HG02763 (cell line): ENCODE measurements at regions not wholly inside any gene's neighbourhood (a gene's known extent, or its start where the extent isn't known, plus 50 kb on each side); places are given as distances from the start of the nearest gene placed in this dataset.
"Not testable (repeated sequence)": the region's sequence is repeated elsewhere in the genome, so short reads cannot be mapped to it uniquely, and the experiment has no call there.

Experiments
- ATAC-seq: cut with Tn5 transposase; IDR thresholded peaks from one replicate; pipeline ENCODE4 v1.9.1; 2021; ENCODE audit warnings: mild to moderate bottlenecking, moderate library complexity; ENCODE audit not compliant: unreplicated experiment

DNA sequence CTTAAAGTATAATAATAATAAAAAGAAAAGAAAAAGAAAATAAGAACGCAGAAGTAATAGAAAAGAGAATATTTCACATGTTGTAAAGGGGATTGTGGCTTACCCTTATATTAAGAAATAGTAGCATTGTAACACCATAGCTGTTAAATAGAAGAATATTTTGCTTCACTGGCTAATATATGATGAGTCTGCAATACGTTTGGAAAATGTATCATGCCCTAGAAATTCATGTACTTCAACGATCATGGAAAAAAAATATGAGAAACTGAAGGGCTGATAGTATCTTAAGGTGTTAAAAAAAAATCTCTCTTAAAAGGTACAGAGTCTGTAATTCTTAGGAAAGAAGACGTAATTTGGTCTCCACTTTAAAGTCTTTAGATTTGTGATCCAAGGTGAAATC is 1390.5 kb upstream of the ADGRL2 start:
- no peak for ATAC-seq

DNA sequence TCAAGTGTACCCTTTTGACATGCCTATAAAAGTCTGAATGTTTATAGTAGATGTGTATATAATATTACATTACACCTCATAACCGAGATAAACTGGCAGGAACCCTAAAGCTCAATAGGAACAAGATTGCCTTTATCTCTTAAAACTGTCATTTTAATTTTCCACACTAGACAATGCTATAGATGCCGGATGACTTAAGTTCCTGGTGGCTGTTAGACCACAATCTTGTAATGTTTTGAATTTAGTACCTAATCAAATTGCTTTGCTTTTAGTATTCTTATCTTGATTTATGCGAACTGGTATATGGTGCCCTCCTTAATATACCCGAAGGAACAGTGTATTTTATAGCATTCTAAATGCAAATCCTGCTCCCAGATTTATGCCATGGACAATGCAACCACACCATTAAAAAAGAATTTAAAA is 1397.0 kb upstream of the ADGRL4 start:
- no peak for ATAC-seq

DNA sequence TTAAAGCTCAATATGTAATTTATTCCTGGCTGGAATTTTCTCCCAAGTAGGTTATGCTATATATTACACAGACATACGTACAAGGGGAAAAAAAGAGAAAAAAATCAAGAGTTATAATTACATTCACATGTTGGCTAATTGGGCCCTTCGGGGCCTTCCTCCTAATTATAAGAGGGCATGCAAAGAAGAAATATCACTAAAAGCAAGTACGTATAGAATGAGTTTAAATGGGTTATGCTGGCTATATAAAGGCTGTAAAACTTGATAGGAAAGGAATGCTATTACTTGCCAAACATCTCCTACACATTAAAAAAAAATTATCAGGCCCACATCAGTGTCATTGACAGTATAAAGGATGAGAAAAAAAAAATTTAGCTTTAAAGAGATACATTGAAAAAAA is 1396.1 kb upstream of the ADGRL4 start:
- no peak for ATAC-seq

DNA sequence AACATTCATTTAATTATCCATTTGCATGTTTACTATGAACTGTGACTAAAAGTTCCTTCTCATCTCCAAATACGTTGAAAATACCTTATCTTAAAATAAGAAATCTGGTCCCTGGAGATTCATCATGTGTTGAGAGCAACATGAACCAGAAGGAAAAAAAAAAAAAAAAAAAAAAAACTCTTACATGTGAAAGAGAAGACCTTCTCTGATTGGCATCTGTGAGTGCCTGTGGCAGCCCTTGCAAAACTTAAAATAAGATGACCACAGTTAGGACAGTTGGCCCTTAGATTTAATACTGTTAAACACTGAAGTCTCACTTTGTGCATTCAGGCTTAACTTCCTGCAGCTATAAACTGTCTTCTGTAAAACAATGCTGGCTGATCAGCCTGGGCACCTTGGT is 1395.2 kb upstream of the ADGRL4 start:
- no peak for ATAC-seq

DNA sequence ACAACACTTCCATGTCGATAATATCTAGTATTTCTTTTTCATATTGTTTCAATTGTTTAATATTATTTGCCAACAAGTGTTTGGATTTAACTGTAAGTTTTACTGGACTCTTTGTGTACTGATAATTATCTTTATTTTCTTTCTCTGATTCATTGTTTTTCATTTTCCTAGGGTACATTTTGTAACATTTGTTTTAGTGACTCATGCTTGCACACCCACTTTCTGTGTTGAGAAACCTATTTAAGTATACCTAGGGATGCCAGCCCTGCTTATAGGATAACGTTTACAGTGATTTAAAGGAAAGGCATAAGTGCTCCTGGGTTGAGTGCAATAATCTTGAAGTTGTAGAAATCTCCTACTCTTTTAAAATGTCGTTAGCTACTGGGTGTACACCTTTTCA is 1386.0 kb upstream of the ADGRL4 start:
- no peak for ATAC-seq

DNA sequence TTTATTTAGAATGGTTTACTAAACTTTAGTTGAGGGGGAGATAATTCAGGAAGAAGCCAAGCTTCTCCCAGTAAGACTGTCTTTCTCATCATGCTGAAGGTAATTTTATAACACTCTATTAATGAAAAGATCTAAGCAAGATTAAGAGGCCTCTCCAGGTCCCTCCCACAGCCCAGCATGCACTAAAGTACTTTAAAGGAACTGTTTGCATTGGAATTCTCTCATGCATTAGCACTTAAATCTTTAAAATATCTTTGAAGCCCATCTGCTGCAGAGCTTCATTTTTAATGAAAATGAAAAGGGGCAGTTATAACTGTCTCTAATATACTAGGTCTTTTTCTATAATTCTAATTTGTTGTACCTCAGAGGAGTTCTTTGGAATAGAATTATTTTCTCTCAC is 1379.1 kb upstream of the ADGRL4 start:
- ATAC-seq, result no peak

DNA sequence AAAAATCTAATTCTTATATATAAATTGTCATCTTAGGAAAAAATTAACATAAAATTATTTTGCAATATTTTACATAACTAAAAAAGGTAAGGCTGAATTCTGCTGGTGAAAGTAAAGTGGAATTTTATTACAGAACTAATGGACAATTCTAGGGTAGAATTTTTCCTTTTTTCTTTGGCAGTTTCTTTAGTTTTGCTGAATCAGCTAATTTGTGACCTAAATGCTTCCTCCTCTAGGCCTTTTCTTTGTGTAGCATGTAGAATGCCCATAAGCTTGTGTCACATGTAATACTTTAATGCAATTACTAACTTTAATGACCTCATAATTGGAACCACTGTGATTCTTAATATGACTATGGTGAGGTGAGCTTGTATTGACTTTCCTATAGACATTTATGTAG is 1378.4 kb upstream of the ADGRL4 start:
- no peak for ATAC-seq

DNA sequence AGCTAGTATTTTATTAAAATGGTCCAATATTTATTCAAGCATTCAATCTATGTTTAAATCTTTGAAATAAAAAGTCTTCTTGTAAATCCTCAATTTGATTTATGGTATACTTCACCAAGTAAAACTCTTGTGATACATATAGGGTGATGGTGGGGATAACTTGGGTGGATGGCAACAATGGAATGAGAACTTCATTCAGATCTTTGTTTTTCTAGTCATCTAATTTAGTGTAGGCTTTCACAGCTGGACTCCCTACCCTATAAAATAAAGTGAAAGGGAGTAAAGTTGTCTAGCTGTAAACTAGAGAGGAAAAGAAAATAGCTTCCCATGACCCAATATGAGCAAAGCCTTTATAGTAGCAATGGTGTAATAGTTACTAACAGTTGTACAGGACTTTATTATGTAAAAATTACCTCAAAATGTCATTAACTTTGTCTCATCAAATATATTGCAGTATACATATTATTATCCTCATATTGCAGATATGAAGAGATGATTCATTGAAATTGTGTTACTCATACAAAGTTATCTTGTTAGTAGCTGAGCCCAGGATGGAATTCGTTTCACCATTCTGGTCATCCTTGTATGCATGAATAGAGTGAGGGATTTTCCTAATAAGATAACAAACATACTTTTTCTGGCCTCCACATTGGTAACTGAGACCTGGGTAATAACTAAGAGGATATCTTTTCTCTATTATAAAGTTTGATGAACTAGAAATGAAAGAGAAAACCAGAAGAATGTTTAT is 1377.7 kb upstream of the ADGRL4 start:
- ATAC-seq, result no peak

DNA sequence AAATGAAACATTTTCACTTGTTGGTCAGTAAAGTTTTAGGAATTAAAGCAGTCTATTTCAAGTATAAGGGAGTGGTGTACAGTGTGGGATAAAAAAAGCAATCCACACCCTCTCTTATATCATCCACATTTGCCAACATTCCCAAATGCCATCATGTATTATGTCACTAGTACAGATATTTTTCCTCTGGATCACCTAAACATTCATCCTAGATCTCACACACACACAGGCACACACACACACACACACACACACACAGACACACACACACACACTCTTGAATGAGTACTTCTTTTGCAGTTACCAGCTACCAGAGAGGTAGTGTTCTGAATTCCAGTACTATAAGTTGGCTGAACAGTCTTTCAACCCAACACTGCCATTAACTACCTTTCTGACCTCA is 1369.1 kb upstream of the ADGRL4 start:
- no peak for ATAC-seq

DNA sequence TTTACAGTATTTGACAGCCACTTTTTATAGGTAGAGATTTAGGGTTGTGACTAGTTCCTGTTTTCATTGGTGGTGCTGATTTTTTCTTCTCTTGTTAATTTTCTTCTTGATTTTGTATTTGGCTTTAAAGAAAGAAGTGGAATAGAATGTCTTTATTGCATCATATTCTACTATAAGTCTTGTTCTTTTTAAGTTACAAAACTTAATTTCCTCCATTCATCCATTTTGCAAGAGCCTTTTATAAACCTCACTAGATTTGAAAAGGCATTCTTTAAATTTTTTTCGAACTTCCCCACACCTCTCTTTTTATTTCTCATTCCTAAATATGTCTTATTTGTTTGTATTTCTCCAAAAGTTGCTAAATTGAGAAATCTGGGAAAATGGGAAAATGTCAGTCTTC is 1368.6 kb upstream of the ADGRL4 start:
- ATAC-seq, result no peak

DNA sequence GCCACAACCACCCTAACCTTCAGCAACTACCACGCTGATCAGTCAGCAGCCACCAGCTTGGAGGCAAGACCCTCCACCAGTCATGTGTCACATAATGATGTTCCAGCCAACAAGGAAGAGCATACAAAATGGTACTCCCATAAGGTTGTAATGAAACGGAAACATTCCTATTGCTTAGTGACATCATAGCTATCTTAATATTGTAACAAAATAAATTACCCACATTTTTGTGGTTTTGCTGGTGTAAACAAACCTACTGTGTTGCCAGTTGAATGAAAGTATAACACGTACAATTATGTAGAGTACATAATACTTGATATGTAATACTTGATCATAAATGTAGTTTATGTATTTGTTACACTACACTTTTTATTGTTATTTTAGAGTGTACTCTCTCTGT is 1363.2 kb upstream of the ADGRL4 start:
- ATAC-seq, result no peak

DNA sequence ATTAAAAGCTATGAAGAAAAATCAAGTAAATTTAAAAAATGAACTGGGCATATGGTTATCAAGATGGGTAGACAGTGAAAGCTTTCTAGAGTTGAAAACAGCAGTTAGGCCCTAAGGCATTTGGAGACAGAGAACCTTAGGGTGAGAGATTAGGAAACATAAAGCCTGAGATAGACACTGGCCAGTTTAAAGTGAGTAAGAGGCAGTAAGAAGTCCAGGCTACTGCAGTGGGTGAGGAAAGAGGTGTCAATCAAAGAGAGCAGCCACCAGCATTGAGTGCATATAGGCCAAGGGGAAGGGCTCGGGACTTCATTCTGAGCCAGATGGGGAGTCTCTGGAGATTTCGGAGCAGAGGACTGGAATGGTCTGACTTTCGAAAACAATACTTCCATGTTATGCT is 1360.5 kb upstream of the ADGRL4 start:
- ATAC-seq, result no peak

DNA sequence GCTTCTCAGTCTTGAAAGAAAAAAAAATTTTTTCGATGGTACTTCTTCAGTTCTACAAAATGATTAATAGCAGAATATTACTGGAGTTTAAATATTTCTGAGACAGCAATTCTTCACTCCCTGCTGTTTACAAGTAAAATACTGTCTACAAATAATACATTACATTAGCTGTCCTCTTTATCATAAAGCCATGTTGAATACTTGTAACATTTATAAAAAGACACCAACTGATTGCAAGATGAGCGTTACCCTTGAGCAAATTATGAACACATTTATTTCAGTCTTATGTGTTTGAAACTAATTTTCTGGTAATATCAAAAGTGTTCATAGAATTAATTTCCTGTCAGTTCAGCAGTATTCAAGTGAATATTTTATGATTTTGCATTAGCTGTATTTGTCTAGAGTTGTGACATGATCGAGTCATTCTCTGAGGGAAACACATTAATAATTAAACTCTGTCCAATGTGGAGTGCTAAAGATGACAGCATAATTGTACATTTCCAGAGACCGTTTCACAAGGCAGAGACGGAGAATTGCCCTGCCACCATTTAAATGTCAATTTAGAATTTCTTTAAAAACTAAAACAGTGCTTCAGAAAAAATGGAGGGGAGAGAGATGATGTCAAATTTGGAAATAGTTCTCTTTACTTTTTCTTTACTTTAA is 1359.0 kb upstream of the ADGRL4 start:
- ATAC-seq, result no peak

DNA sequence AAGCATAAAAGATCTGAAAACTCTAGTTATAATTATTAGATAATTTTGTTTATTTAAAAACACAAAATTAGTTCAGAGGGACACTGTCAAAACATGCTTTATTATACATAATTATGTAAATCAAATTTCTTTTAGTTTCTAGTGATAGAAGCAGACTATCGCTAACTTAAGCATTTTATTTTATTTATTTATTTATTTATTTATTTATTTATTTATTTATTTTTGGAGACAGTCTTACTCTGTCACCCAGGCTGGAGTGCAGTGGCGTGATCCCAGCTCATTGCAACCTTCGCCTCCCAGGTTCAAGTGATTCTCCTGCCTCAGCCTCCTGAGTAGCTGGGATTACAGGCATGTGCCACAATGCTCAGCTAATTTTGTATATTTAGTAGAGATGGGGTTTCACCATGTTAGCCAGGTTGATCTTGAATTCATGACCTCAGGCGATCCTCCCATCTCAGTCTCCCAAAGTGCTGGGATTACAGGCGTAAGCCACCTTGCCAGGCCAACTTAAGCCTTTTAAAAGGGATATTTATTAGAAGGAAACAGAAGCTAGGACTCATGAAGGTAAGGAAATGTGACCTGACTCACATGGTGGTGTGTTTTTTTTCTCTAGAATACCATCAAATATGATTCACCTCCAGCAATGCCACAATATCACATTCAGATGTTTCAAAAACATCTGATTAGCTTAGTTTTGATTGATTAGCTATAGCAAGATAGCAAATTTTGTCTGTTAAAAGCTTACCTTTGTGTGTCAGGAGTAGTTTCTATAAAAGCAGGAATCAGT is 1357.4 kb upstream of the ADGRL4 start:
- no peak for ATAC-seq

DNA sequence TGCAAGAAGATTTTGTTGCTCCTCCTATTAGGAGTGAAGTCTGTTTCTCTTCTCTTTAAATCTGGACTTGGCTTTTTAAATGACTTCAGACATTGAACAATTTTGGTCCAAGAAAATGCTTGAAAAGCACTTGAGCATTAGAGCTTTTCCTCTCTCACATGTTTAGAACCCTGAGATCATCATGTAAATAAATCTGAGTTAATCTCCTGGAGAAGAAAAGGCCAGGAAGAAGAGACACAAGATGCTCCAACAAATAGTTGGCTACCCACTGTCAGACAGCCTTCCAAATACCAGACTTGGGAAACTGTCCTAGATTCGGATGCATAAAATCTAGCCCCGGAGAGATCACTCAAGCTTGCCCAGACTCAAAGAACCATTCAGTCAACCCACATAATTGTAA is 1353.1 kb upstream of the ADGRL4 start:
- ATAC-seq, result no peak

DNA sequence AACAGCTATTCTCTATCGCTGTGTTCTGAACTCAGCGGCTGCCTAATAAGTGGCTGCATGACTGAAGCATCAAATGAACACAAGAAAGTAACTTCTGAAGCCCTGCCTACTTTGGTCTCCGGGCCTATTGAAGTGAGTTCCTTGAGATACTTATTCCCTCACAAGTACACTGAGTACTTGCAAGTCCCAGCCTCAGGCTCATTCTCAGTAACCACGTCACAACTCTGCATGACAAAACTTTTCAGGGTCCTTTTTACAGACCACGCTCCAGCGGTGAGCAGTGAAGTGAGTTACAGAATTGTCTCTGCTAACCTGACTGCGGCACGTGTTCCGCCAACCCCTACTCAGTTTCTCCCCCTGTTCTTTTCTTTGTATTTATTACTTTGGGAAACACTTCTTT is 1342.7 kb upstream of the ADGRL4 start:
- ATAC-seq, result no peak

DNA sequence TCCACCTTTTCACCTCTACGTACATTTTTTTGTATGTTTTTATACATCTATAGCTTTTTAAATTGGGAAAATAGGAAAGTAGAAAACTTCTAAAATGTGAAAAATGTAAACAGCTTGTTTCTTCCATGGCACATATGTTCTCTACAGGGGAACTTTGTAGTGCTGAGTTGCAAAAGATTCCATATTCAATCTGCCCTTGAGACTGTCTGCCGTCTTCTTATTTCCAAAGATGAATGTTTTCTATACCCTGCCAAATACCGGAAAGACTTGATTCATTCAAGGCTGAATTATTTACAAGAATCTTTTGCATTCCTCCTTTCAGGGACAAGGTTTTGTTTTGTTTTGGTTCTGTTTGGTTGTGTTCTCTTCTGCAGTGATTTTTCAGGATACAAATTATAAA is 1334.5 kb upstream of the ADGRL4 start:
- ATAC-seq, result no peak

DNA sequence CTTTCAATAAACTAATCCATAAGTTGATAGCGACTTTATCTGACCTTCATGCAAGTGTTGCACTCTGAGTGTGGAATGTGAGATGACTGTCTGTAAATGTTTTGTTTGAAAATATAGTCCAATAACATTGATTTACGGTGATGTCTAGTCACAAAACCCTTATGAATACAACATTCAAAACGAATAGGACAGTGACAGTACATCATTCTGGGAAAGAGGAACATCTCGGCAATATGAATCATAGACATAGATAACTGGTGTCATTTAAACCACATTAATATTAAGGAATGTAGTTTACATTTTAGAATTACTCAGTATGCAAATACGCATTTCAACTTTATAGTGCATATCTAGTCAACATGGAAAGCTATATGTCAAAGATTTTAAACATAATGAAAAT is 1311.6 kb upstream of the ADGRL4 start:
- ATAC-seq, result no peak

DNA sequence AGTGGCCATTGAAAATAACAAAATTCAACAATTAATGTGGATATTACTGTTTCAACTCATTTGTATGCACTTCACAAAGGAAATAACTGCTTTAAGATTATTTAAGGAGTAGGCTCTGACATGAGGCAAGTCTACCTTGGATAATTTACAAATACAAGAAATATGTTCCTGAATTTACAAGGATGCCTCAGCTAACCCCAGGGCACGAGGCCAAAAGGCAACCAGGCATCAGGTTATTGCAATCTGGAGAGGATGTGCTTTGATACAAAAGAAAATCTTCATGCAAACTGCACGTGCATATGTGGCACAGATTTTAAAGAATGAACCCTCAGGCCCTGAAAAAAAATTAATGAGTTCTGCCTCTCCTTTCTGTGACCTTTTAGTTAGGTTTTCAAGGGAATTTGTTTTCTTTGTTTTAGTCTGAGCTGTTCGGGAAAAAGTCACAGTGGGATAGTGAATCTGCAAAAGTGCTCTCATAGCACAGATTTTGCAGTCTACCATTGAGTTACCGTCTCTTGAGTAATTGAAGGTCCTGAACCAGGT is 1304.2 kb upstream of the ADGRL4 start:
- no peak for ATAC-seq

DNA sequence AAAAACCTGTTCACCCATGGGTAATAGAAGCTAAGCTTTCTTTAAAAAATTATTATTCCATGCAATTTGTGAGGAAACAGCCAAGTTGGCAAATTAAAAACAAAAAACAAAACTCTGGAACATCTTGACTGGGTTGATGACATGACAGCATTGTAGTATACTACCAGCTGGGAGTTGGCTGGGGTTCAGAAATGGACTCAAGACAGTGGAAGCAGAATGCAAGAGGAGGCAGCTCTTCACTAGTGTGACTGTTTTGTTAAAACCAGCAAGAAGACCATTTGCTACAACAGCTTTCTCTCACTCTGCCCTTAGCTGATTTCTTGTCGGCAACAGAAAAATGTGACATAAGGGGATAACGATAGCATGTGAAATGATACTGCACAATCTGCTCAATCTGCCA is 1298.9 kb upstream of the ADGRL4 start:
- ATAC-seq, result no peak

DNA sequence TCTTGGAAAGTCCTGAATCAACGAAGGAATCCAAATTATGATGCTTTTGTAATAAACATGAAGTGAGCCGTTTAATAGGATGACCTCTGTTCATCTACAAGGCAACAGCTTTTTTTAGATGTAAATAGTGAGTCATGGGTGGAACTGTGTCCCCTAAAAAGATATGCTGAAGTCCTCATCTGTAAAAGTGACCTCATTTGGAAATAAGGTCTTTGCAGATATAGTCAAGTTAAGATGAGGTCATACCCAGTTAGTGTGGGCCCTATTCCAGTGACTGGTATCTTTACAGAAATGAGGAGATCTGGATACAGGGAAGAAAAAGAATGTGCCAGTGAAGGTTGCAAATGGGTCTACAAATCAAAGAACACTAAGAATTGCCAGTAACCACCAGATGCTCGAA is 1287.3 kb upstream of the ADGRL4 start:
- ATAC-seq, result no peak

DNA sequence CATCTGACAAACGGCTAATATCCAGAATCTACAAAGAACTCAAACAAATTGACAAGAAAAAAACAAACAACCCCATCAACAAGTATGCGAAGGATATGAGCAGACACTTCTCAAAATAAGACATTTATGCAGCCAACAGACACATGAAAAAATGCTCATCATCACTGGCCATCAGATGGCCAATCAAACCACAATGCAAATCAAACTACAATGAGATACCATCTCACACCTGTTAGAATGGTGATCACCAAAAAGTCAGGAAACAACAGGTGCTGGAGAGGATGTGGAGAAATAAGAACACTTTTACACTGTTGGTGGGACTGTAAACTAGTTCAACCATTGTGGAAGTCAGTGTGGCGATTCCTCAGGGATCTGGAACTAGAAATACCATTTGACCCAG is 1282.2 kb upstream of the ADGRL4 start:
- not testable (repeated sequence) for ATAC-seq
